ENCODE measurements at regions not wholly inside any gene's neighbourhood (a gene's known extent, or its start where the extent isn't known, plus 50 kb on each side); places are given as distances from the start of the nearest gene placed in this dataset.

- Histone ChIP-seq H2AFZ (ENCODE audit: low read depth, low read length) (no peak overlapping the region), H3K9me1 (replicated peaks; ENCODE audit: control insufficient read depth, extremely low read depth, insufficient read depth, low read length) (no peaks in the 10 kb centered on the region), H3K27me3 (ENCODE audit: control insufficient read depth in 2 of 2, insufficient read depth in 2 of 2, low read length in 2 of 2) (peaks cover 19 to 28% of the 10 kb centered on the region in 2 experiments), H3K4me2 (ENCODE audit: insufficient read depth, low read length) (no peak overlapping the region), H3K9me3 (replicated peaks; ENCODE audit: control insufficient read depth, insufficient read depth, low read length) (no peaks in the 10 kb centered on the region), H3K27ac (ENCODE audit: insufficient read depth, low read depth, low read length) (no peak overlapping the region), H4K20me1 (replicated peaks; ENCODE audit: control insufficient read depth, extremely low read depth, insufficient read depth, low read length) (no peaks in the 10 kb centered on the region), H3K79me2 (ENCODE audit: control insufficient read depth, insufficient read depth, low read length) (no peaks in the 10 kb centered on the region), H3K4me3 (replicated peaks in 1 of 3; ENCODE audit: insufficient read depth in 1 of 3, low read depth in 1 of 3, low read length in 3 of 3) (no peak overlapping the region), H3K9ac (replicated peaks; ENCODE audit: extremely low read depth, insufficient read depth, low read length) (no peak overlapping the region), H3K36me3 (ENCODE audit: control insufficient read depth in 2 of 2, extremely low read depth in 1 of 2, insufficient read depth in 2 of 2, low read length in 2 of 2) (no peaks in the 10 kb centered on the region), H3K4me1 (ENCODE audit: control insufficient read depth, extremely low read depth, insufficient read depth, low read length) (no peaks in the 10 kb centered on the region)
- FAIRE-seq (no peak), DNase-seq (ENCODE audit: low read depth, low spot score) (no peak)
- intact Hi-C loops (cut with micrococcal nuclease) = no loop called here
- BruUV-seq (replicated peaks) = no TSS peak
- CTCF ChIA-PET = interaction anchor here (0.7 kb wide), 1 partner anchor 18 kb away, joined by 4 read pairs; no protein-coding TSS in a partner anchor
- POLR2A ChIA-PET = no interaction called here
- TF ChIP-seq GATA2 (IDR thresholded peaks at IDR 0.05; ENCODE audit: insufficient read depth, insufficient read length, low read depth, low read length) = no peak
- no peak for TF ChIP-seq EZH2 (IDR thresholded peaks at IDR 0.05; ENCODE audit: borderline replicate concordance, low read depth, low read length, severe bottlenecking)
- no peak for TF ChIP-seq JUN (IDR thresholded peaks at IDR 0.05; ENCODE audit: borderline replicate concordance, insufficient read depth, insufficient read length, low read depth)
- no peak for TF ChIP-seq FOS (IDR thresholded peaks at IDR 0.05; ENCODE audit: borderline replicate concordance, insufficient read depth, low read length)
- TF ChIP-seq, protein P1, sequence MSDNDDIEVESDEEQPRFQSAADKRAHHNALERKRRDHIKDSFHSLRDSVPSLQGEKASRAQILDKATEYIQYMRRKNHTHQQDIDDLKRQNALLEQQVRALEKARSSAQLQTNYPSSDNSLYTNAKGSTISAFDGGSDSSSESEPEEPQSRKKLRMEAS (IDR thresholded peaks at IDR 0.05; ENCODE audit: insufficient read depth, insufficient read length) = no peak
- no peak for TF ChIP-seq POLR2AphosphoS5 (IDR thresholded peaks at IDR 0.05; ENCODE audit: insufficient read depth, low read depth, low read length)
- TF ChIP-seq, protein P2, sequence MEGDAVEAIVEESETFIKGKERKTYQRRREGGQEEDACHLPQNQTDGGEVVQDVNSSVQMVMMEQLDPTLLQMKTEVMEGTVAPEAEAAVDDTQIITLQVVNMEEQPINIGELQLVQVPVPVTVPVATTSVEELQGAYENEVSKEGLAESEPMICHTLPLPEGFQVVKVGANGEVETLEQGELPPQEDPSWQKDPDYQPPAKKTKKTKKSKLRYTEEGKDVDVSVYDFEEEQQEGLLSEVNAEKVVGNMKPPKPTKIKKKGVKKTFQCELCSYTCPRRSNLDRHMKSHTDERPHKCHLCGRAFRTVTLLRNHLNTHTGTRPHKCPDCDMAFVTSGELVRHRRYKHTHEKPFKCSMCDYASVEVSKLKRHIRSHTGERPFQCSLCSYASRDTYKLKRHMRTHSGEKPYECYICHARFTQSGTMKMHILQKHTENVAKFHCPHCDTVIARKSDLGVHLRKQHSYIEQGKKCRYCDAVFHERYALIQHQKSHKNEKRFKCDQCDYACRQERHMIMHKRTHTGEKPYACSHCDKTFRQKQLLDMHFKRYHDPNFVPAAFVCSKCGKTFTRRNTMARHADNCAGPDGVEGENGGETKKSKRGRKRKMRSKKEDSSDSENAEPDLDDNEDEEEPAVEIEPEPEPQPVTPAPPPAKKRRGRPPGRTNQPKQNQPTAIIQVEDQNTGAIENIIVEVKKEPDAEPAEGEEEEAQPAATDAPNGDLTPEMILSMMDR (IDR thresholded peaks at IDR 0.05; ENCODE audit: extremely low read depth in 1 of 2, insufficient read depth in 1 of 2, low read depth in 1 of 2, low read length in 2 of 2) = no peak
- no peak for TF ChIP-seq POLR2A (IDR thresholded peaks at IDR 0.05; ENCODE audit: low read depth, low read length)
- TF ChIP-seq MYC (IDR thresholded peaks at IDR 0.05; ENCODE audit: low read depth, low read length) = no peak
- dilution Hi-C loops (cut with MboI; ENCODE audit: extremely low pct_ligation_motif_present, low sequenced_read_pairs) = no loop called here
Measured at GRCh38 chr9:129441852-129442251, 179.0 kb downstream of the C9orf50 start.

All from endothelial cell of umbilical vein (primary cell).